ENCODE measurements at regions not wholly inside any gene's neighbourhood (a gene's known extent, or its start where the extent isn't known, plus 50 kb on each side); places are given as distances from the start of the nearest gene placed in this dataset.

DNA sequence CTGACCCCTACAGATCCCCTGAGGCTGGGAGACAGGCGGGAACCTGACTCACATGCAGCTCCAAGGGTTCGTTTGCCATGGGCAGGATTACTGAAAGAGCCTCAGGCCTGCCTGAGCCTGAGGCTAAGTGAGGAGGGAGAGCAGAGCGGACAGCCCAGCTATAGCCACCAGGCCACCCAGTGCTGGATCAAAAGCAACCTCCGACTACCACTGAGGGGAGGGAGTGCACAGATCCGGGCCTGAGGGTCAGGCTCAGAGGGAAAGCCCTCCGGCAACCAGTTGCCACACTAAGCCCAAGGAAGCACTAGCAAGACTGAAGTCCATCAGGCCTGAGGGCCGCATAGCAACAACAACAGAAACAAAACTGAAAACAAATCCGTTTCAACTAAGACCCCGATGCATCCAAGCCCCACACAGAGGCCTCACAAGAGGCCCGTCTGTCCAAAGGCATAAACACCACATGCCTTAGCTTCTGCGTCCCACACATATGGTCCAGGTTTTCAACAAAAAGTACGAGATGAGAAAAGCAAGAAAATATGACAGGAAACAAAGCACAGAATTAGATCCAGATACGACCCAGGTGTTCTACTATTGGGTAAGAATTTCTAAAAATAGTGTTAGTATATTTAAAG, 92.5 kb upstream of the VIPR2 start:
- TF ChIP-seq, protein P1, sequence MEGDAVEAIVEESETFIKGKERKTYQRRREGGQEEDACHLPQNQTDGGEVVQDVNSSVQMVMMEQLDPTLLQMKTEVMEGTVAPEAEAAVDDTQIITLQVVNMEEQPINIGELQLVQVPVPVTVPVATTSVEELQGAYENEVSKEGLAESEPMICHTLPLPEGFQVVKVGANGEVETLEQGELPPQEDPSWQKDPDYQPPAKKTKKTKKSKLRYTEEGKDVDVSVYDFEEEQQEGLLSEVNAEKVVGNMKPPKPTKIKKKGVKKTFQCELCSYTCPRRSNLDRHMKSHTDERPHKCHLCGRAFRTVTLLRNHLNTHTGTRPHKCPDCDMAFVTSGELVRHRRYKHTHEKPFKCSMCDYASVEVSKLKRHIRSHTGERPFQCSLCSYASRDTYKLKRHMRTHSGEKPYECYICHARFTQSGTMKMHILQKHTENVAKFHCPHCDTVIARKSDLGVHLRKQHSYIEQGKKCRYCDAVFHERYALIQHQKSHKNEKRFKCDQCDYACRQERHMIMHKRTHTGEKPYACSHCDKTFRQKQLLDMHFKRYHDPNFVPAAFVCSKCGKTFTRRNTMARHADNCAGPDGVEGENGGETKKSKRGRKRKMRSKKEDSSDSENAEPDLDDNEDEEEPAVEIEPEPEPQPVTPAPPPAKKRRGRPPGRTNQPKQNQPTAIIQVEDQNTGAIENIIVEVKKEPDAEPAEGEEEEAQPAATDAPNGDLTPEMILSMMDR (IDR thresholded peaks at IDR 0.05) = no peak
- no peak for TF ChIP-seq POLR2A (IDR thresholded peaks at IDR 0.05)
